SK-N-SH treated with all-trans-retinoic acid at 6 μM for 48 hours (cell line): ENCODE measurements at regions not wholly inside any gene's neighbourhood (a gene's known extent, or its start where the extent isn't known, plus 50 kb on each side); places are given as distances from the start of the nearest gene placed in this dataset.

Experiments
- ARNTL ChIP-seq: fragments of 450-650 bp; formaldehyde crosslinking; IDR thresholded peaks from 2 replicates; pipeline ENCODE4 v1.5.0; 2020; ENCODE audit warnings: low read depth, mild to moderate bottlenecking, moderate library complexity, borderline replicate concordance
- CREB5 ChIP-seq: fragments of 250-450 bp; sonication (Bioruptor Pico); IDR thresholded peaks from 2 replicates; pipeline ENCODE4 v1.5.1; 2020; ENCODE audit warnings: low read depth, mild to moderate bottlenecking, moderate library complexity
- CSDC2 ChIP-seq: fragments of 250-450 bp; sonication (Bioruptor Pico); IDR thresholded peaks from 2 replicates; pipeline ENCODE4 v1.5.0; 2020; ENCODE audit warnings: mild to moderate bottlenecking, moderate library complexity
- GLIS3 ChIP-seq: fragments of 250-450 bp; sonication (Bioruptor Pico); IDR thresholded peaks from 2 replicates; pipeline ENCODE4 v1.5.0; 2020; ENCODE audit warnings: mild to moderate bottlenecking, moderate library complexity
- ISL1 ChIP-seq: fragments of 250-450 bp; sonication (Bioruptor Pico); IDR thresholded peaks from 2 replicates; pipeline ENCODE4 v2.1.2; 2022; ENCODE audit warnings: mild to moderate bottlenecking, moderate library complexity
- PATZ1 ChIP-seq: fragments of 250-450 bp; sonication (Bioruptor Pico); IDR thresholded peaks from 2 replicates; pipeline ENCODE4 v1.8.0; 2020; ENCODE audit warnings: mild to moderate bottlenecking, moderate library complexity, borderline replicate concordance
- POU6F1 ChIP-seq: fragments of 250-450 bp; sonication (Bioruptor Pico); IDR thresholded peaks from 2 replicates; pipeline ENCODE4 v1.8.0; 2021; ENCODE audit warnings: low read depth, mild to moderate bottlenecking, moderate library complexity, borderline replicate concordance
- SNAI2 ChIP-seq: fragments of 250-450 bp; sonication (Bioruptor Pico); IDR thresholded peaks from 2 replicates; pipeline ENCODE4 v1.5.0; 2020; ENCODE audit warnings: mild to moderate bottlenecking, moderate library complexity
- TOX ChIP-seq: fragments of 250-450 bp; sonication (Bioruptor Pico); IDR thresholded peaks from 2 replicates; pipeline ENCODE4 v1.8.0; 2021; ENCODE audit warnings: mild to moderate bottlenecking, moderate library complexity, borderline replicate concordance
- ZC3H10 ChIP-seq: fragments of 250-450 bp; sonication (Bioruptor Pico); IDR thresholded peaks from 2 replicates; pipeline ENCODE4 v1.5.1; 2021; ENCODE audit warnings: mild to moderate bottlenecking, moderate library complexity
- ZFP3 ChIP-seq: fragments of 250-450 bp; sonication (Bioruptor Pico); IDR thresholded peaks from 2 replicates; pipeline ENCODE4 v1.5.0; 2020; ENCODE audit warnings: mild to moderate bottlenecking, moderate library complexity
- ZFP30 ChIP-seq: fragments of 450-650 bp; formaldehyde crosslinking; IDR thresholded peaks from 2 replicates; pipeline ENCODE4 v1.5.0; 2022; ENCODE audit warnings: mild to moderate bottlenecking, moderate library complexity
- ZNF8 ChIP-seq: fragments of 450-650 bp; formaldehyde crosslinking; IDR thresholded peaks from 2 replicates; pipeline ENCODE4 v1.5.0; 2020; ENCODE audit warnings: mild to moderate bottlenecking, moderate library complexity

- TF ChIP-seq ARNTL (CRISPR knock-in tag) (no peak), POU6F1 (CRISPR knock-in tag) (no peak), CSDC2 (CRISPR knock-in tag) (no peak), GLIS3 (CRISPR knock-in tag) (no peak), SNAI2 (CRISPR knock-in tag) (no peak), ISL1 (CRISPR knock-in tag) (no peak), ZC3H10 (no peak), TOX (CRISPR knock-in tag) (no peak), PATZ1 (CRISPR knock-in tag) (no peak), ZNF8 (CRISPR knock-in tag) (no peak), ZFP30 (no peak), CREB5 (CRISPR knock-in tag) (no peak), ZFP3 (CRISPR knock-in tag) (no peak)
These were observed 98.9 kb upstream of the IL6 start for GRCh38 chr7:22628112-22628511.
